Thoracic aorta (tissue), 2 donors: ENCODE measurements at regions not wholly inside any gene's neighbourhood (a gene's known extent, or its start where the extent isn't known, plus 50 kb on each side); places are given as distances from the start of the nearest gene placed in this dataset.

Source experiments
- ATAC-seq: fragments of 150-250 bp; one replicate; pipeline ENCODE4 v1.8.0; 2017; ENCODE audit warnings: low read depth; ENCODE audit not compliant: insufficient number of reproducible peaks, low FRiP score
- DNase-seq: peaks from one replicate; pipeline ENCODE4 v3.0.0-alpha.2; 2020; ENCODE audit warnings: low spot score
- H3K27ac ChIP-seq, 2 donors: fragments of 200-600 bp; sonication (generic); 1 replicate in 1 of 2; 2 replicates in 1 of 2; pipeline ENCODE4 v1.5.1; 2016; ENCODE audit warnings: mild to moderate bottlenecking in 2 of 2, moderate library complexity in 2 of 2
- H3K27me3 ChIP-seq: fragments of 200-600 bp; sonication (generic); replicated peaks from 2 replicates; pipeline ENCODE4 v1.6.0; 2016; ENCODE audit warnings: mild to moderate bottlenecking; ENCODE audit not compliant: insufficient read depth
- H3K36me3 ChIP-seq: fragments of 200-600 bp; sonication (generic); one replicate; pipeline ENCODE4 v1.5.1; 2016
- H3K4me1 ChIP-seq, 2 donors: fragments of 200-600 bp; sonication (generic); 1 replicate in 1 of 2; 2 replicates in 1 of 2; pipeline versions ENCODE4 v1.5.1 to v1.6.0; 2016; ENCODE audit warnings: low read depth in 2 of 2, mild to moderate bottlenecking in 1 of 2; ENCODE audit not compliant: control insufficient read depth in 1 of 2
- H3K4me3 ChIP-seq: fragments of 200-600 bp; sonication (generic); 2 replicates; pipeline ENCODE4 v1.5.1; 2016; ENCODE audit warnings: mild to moderate bottlenecking
- H3K9me3 ChIP-seq: fragments of 200-600 bp; sonication (generic); 2 replicates; pipeline ENCODE4 v1.5.1; 2016
- CTCF ChIP-seq: fragments of 200-600 bp; sonication (generic); IDR thresholded peaks from one replicate; pipeline ENCODE4 v1.5.1; 2019; ENCODE audit warnings: antibody characterized with exemption

- ATAC-seq (peak; percentile 96), DNase-seq (no peak)
- Histone ChIP-seq H3K27ac (no peak overlapping the region), H3K4me3 (no peak overlapping the region), H3K36me3 (no peaks in the 10 kb centered on the region), H3K9me3 (no peaks in the 10 kb centered on the region), H3K27me3 (no peaks in the 10 kb centered on the region), H3K4me1 (no peaks in the 10 kb centered on the region)
- TF ChIP-seq CTCF = no peak
Observed at GRCh38 chr3:130820976-130821375, 72.9 kb upstream of the ATP2C1 start.

- Histone ChIP-seq H3K27me3 (no peaks in the 10 kb centered on the region), H3K27ac (no peak overlapping the region), H3K4me3 (no peak overlapping the region), H3K9me3 (no peaks in the 10 kb centered on the region), H3K4me1 (no peaks in the 10 kb centered on the region), H3K36me3 (no peaks in the 10 kb centered on the region)
- TF ChIP-seq CTCF = no peak
- ATAC-seq (no peak), DNase-seq (no peak)
Observed at GRCh38 chr3:130821806-130822205, 72.1 kb upstream of the ATP2C1 start.

- Histone ChIP-seq H3K4me3 (no peak overlapping the region), H3K27me3 (no peaks in the 10 kb centered on the region), H3K36me3 (no peaks in the 10 kb centered on the region), H3K9me3 (no peaks in the 10 kb centered on the region), H3K4me1 (no peaks in the 10 kb centered on the region), H3K27ac (no peak overlapping the region)
- no peak for TF ChIP-seq CTCF
- DNase-seq (no peak), ATAC-seq (no peak)
Observed at GRCh38 chr3:130823241-130823884, 70.5 kb upstream of the ATP2C1 start.

- ATAC-seq (no peak), DNase-seq (no peak)
- Histone ChIP-seq H3K9me3 (no peaks in the 10 kb centered on the region), H3K4me1 (no peaks in the 10 kb centered on the region), H3K27me3 (no peaks in the 10 kb centered on the region), H3K4me3 (no peak overlapping the region), H3K27ac (no peak overlapping the region), H3K36me3 (no peaks in the 10 kb centered on the region)
- TF ChIP-seq CTCF = no peak
Observed at GRCh38 chr3:130823996-130824395, 69.9 kb upstream of the ATP2C1 start.

GRCh38 chr3:130825762-130826299 is 68.1 kb upstream of the ATP2C1 start:
- no peak overlapping the region for H3K4me3 ChIP-seq
- H3K36me3 ChIP-seq = no peaks in the 10 kb centered on the region
- no peaks in the 10 kb centered on the region for H3K4me1 ChIP-seq
- no peak for TF ChIP-seq CTCF
- DNase-seq (no peak), ATAC-seq (no peak)
- no peaks in the 10 kb centered on the region for H3K9me3 ChIP-seq
- H3K27ac ChIP-seq = no peak overlapping the region
- H3K27me3 ChIP-seq = no peaks in the 10 kb centered on the region
